ENCODE measurements at regions not wholly inside any gene's neighbourhood (a gene's known extent, or its start where the extent isn't known, plus 50 kb on each side); places are given as distances from the start of the nearest gene placed in this dataset.

GRCh38 chr9:118423021-118423420, 718.8 kb downstream of the TLR4 start:
- no peak for DNase-seq

- DNase-seq: no peak
These were observed 719.5 kb downstream of the TLR4 start for GRCh38 chr9:118423721-118424120.

- DNase-seq: no peak
These were observed 722.6 kb downstream of the TLR4 start for GRCh38 chr9:118426772-118427171.

GRCh38 chr9:118438810-118439209, 734.6 kb downstream of the TLR4 start:
- DNase-seq: no peak

- no peak for DNase-seq
These were observed 735.2 kb downstream of the TLR4 start for GRCh38 chr9:118439441-118439840.

- no peak for DNase-seq
These were observed 740.2 kb downstream of the TLR4 start for GRCh38 chr9:118444403-118444802.

GRCh38 chr9:118446943-118447639, 742.9 kb downstream of the TLR4 start:
- no peak for DNase-seq

- no peak for DNase-seq
These were observed 745.4 kb downstream of the TLR4 start for GRCh38 chr9:118449554-118449953.

GRCh38 chr9:118455259-118455658, 751.1 kb downstream of the TLR4 start:
- DNase-seq: no peak

GRCh38 chr9:118455788-118456187, 751.6 kb downstream of the TLR4 start:
- DNase-seq: no peak

GRCh38 chr9:118457171-118458000, 753.2 kb downstream of the TLR4 start:
- DNase-seq: no peak

- DNase-seq: no peak
These were observed 755.7 kb downstream of the TLR4 start for GRCh38 chr9:118459913-118460312.

- no peak for DNase-seq
These were observed 759.2 kb downstream of the TLR4 start for GRCh38 chr9:118463419-118463818.

GRCh38 chr9:118473521-118473920, 769.3 kb downstream of the TLR4 start:
- no peak for DNase-seq

- DNase-seq: no peak
These were observed 774.5 kb downstream of the TLR4 start for GRCh38 chr9:118478752-118479151.

GRCh38 chr9:118482306-118482705, 778.1 kb downstream of the TLR4 start:
- no peak for DNase-seq

- no peak for DNase-seq
These were observed 779.5 kb downstream of the TLR4 start for GRCh38 chr9:118483677-118484076.

GRCh38 chr9:118503236-118503635, 799.0 kb downstream of the TLR4 start:
- no peak for DNase-seq

- no peak for DNase-seq
These were observed 806.5 kb downstream of the TLR4 start for GRCh38 chr9:118510711-118511110.

GRCh38 chr9:118515947-118516346, 811.7 kb downstream of the TLR4 start:
- DNase-seq: no peak

GRCh38 chr9:118521261-118521660, 817.1 kb downstream of the TLR4 start:
- no peak for DNase-seq

- DNase-seq: no peak
These were observed 818.2 kb downstream of the TLR4 start for GRCh38 chr9:118522093-118523028.

GRCh38 chr9:118527261-118527660, 823.1 kb downstream of the TLR4 start:
- DNase-seq: no peak

Measured in activated CD8-positive, alpha-beta memory T cell treated with anti-CD3 and anti-CD28 coated beads for 24 hours (primary cell).